ENCODE measurements at regions not wholly inside any gene's neighbourhood (a gene's known extent, or its start where the extent isn't known, plus 50 kb on each side); places are given as distances from the start of the nearest gene placed in this dataset.
A peak's percentile ranks its signal among the peaks of the same experiment; 100 is the strongest.
"Not testable (repeated sequence)": the region's sequence is repeated elsewhere in the genome, so short reads cannot be mapped to it uniquely, and the experiment has no call there.

DNA sequence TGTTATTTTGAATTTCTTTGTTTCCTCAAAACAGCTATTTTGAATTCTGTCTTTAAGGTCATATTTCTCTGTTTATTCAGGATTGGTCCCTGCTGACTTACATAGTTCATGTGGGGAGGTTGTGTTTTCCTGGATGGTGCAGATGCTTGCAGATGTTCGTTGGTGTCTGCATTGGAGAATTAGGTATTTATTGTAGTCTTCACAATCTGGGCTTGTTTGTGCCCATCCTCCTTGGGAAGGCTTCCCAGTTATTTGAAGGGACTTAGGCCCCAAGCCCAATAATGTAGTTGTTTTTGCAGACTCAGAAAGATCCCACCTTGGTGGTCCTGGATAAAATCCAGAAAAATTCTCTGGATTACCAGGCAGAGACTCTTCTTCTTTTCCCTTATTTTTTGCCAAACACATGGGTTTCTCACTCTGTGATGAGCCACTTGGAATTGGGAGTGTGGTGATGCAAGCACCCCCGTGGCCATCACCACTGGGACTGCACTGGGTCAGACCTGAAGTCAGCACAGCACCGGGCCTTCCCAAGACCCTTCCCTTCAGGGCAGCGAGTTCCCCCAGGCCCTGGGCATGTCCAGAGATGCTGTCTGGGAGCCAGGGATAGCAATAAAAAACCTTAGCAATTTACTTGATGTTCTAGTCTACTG lies 81.6 kb upstream of the EZR start:
- H3K4me1 ChIP-seq (ENCODE audit: insufficient read depth, low read length), result no peaks in the 10 kb centered on the region
- H3K36me3 ChIP-seq (ENCODE audit: insufficient read depth, low read length), result no peaks in the 10 kb centered on the region

DNA sequence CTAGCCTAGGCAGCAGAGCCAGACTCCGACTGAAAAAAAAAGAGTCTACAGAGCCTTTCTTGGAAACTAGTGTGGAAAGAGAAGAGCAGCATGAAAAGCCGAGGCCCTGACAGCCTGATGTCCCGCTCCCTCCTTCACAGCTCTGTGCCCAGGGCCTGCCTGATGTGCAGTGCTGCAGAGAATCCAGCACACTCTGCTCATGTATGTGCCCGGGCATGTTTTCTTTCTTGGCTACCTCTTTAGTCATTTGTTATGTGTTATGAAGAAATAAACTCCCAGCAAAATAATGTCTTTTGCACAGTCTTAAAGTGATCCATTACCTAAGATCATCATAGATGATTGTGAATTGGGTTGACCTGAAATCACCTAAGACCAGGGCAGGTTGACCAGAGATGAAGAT lies 78.1 kb upstream of the EZR start:
- no peaks in the 10 kb centered on the region for H3K36me3 ChIP-seq (ENCODE audit: insufficient read depth, low read length)
- H3K9ac ChIP-seq (ENCODE audit: low read depth, low read length), result no peak overlapping the region
- peaks cover 12% of the 10 kb centered on the region for H3K4me1 ChIP-seq (ENCODE audit: insufficient read depth, low read length)
- H3K9me3 ChIP-seq (ENCODE audit: control insufficient read depth, insufficient read depth, low read length), result no peaks in the 10 kb centered on the region

More for the DNA sequence above, 81.6 kb upstream of the EZR start:
- Histone ChIP-seq H3K9me3 (ENCODE audit: control insufficient read depth, insufficient read depth, low read length) (peaks cover 9% of the 10 kb centered on the region), H3K9ac (ENCODE audit: low read depth, low read length) (no peak overlapping the region)

DNA sequence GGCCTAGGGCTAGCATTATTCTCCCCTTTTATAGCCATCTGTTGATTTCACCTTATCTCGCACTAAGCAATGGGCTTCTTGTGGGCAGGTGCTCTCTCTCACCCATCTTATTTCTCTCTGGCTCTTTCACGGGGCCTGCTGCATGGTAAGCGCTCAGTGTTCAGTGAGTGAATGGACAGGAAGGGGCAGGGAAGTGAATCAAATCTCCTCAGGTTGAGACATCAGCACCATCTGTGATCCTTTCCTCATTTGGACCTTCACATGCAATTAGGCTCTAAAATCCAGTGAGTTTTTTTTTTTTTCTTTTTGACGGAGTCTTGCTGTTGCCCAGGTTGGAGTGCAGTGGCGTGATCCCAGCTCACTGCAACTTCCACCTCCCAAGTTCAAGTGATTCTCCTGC lies 76.5 kb upstream of the EZR start:
- no peaks in the 10 kb centered on the region for H3K36me3 ChIP-seq (ENCODE audit: insufficient read depth, low read length)
- no peaks in the 10 kb centered on the region for H3K9me3 ChIP-seq (ENCODE audit: control insufficient read depth, insufficient read depth, low read length)
- H3K9ac ChIP-seq (ENCODE audit: low read depth, low read length), result no peak overlapping the region

GRCh38 chr6:158894193-158894592 lies 75.0 kb upstream of the EZR start:
- Histone ChIP-seq H3K4me1 (ENCODE audit: insufficient read depth, low read length) (peaks cover 12% of the 10 kb centered on the region), H3K9ac (ENCODE audit: low read depth, low read length) (no peak overlapping the region), H3K36me3 (ENCODE audit: insufficient read depth, low read length) (no peaks in the 10 kb centered on the region), H3K9me3 (ENCODE audit: control insufficient read depth, insufficient read depth, low read length) (no peaks in the 10 kb centered on the region)

More for the DNA sequence above, 76.5 kb upstream of the EZR start:
- H3K4me1 ChIP-seq (ENCODE audit: insufficient read depth, low read length), result peaks cover 12% of the 10 kb centered on the region

DNA sequence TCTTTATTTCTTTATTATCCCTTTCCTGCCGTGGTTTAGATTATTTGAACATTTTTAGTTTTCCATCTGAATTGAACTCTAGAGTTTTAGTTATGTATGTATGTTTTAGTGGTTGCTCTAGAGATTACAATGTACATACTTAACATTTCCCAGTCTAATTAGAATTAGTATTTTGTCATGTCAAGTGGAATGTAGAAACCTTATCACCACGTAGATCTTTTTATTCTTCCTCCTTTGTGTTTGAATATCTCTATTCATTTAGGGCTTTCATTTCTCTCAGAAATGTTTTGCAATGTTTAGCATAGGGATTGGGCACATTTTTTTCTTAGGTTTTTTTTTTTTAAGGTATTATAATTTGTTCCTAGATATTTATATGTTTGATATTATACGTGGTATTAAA lies 73.1 kb upstream of the EZR start:
- Histone ChIP-seq H3K4me1 (ENCODE audit: insufficient read depth, low read length) (peaks cover 12% of the 10 kb centered on the region), H3K36me3 (ENCODE audit: insufficient read depth, low read length) (no peaks in the 10 kb centered on the region), H3K9ac (ENCODE audit: low read depth, low read length) (no peak overlapping the region), H3K9me3 (ENCODE audit: control insufficient read depth, insufficient read depth, low read length) (no peaks in the 10 kb centered on the region)

DNA sequence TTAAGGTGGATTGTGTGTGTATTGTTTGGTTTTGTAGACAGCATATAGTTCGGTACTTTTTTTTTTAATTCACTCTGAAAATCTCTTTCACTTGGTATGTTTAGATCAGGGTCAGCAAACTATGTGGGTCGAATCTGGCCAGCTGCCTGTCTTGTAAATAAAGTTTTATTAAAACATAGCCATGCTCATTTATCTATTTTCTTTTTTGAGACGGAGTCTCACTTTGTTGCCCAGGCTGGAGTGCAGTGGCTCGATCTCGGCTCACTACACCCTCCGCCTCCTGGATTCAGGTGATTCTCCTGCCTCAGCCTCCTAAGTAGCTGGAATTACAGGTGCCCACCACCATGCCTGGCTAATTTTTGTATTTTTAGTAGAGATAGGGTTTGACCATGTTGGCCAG lies 72.4 kb upstream of the EZR start:
- H3K9ac ChIP-seq (ENCODE audit: low read depth, low read length); H3K36me3 ChIP-seq (ENCODE audit: insufficient read depth, low read length); H3K9me3 ChIP-seq (ENCODE audit: control insufficient read depth, insufficient read depth, low read length): not testable (repeated sequence)
- peaks cover 12% of the 10 kb centered on the region for H3K4me1 ChIP-seq (ENCODE audit: insufficient read depth, low read length)

GRCh38 chr6:158888171-158888570 lies 69.0 kb upstream of the EZR start:
- not testable (repeated sequence) for H3K4me1 ChIP-seq (ENCODE audit: insufficient read depth, low read length); H3K36me3 ChIP-seq (ENCODE audit: insufficient read depth, low read length); H3K9me3 ChIP-seq (ENCODE audit: control insufficient read depth, insufficient read depth, low read length); H3K9ac ChIP-seq (ENCODE audit: low read depth, low read length)

DNA sequence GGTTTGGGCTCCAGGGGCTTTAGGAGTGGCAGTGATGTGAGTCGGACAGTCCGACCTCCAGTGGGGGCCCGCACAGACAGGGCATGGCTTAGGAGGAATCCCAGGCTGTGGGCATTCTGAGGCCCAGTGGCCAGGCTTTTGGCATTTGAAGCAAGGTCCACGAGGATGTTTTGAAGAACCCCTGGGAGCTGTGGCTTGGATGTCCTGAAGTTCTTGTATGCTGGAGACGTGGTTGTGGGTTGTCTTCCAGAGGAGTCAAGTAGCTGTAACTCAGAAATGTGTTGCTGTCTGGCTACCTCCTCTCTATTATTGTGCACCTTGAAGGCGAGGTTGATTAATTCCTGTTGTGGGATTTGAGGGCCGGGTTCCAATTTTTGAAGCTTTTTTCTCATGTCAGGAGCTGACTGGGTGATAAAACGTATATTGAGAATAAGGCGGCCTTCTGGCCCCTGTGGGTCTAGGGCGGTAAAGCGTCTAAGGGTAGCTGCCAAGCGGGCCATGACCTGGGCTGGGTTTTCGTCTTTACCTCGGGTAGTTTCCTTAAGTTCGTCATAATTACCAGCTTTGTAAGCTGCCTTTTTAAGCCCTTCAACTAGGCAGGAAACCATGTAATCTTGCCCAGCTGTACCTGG lies 67.3 kb upstream of the EZR start:
- H3K36me3 ChIP-seq (ENCODE audit: insufficient read depth, low read length); H3K9me3 ChIP-seq (ENCODE audit: control insufficient read depth, insufficient read depth, low read length); H3K9ac ChIP-seq (ENCODE audit: low read depth, low read length); H3K4me1 ChIP-seq (ENCODE audit: insufficient read depth, low read length): not testable (repeated sequence)

DNA sequence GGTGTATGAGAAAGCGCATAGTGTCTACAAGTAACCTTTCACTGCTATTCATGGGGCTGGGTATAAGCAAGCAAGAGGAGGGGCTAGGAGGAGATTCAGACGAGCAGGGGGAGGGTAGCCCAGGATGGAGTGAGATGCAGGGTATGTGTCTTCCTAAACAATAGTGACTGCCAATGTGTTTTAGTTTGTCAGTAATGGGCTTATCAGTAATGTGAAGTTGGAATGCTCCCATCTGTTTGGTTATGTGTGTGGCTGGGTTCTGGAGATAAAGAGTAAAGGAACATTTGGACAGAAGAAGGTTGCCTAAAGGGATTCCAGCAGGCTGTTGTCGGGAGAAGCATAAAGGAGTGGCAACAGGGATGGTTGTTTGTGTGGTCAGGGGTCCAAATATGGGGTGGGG lies 62.7 kb upstream of the EZR start:
- H3K9me3 ChIP-seq (ENCODE audit: control insufficient read depth, insufficient read depth, low read length); H3K9ac ChIP-seq (ENCODE audit: low read depth, low read length); H3K36me3 ChIP-seq (ENCODE audit: insufficient read depth, low read length): not testable (repeated sequence)
- H3K4me1 ChIP-seq (ENCODE audit: insufficient read depth, low read length), result peaks cover 11% of the 10 kb centered on the region; the same call in 1 of the 2 replicates

DNA sequence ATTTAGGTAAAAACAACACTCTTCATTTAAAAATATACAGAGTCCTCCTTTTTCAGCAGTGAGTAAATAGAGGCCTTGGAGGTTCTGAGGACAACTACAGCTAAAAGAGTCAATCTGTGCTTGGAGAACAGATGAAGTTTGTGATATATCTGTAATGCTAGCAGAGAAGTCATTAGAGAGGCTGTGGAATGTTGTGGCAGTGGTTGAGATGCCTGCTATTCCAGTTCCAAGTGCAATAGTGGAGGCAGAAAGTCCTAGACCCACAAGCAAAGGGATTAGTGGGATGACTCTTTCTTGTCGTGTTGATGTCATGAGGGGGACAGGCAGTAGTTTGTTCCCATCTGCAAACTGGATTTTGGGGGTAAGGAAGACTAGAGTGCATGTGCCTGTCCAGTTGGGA lies 62.1 kb upstream of the EZR start:
- not testable (repeated sequence) for H3K9me3 ChIP-seq (ENCODE audit: control insufficient read depth, insufficient read depth, low read length); H3K9ac ChIP-seq (ENCODE audit: low read depth, low read length); H3K36me3 ChIP-seq (ENCODE audit: insufficient read depth, low read length)
- peaks cover 11% of the 10 kb centered on the region; the same call in 1 of the 2 replicates for H3K4me1 ChIP-seq (ENCODE audit: insufficient read depth, low read length)

GRCh38 chr6:158879180-158879579 lies 60.0 kb upstream of the EZR start:
- Histone ChIP-seq H3K36me3 (ENCODE audit: insufficient read depth, low read length) (no peaks in the 10 kb centered on the region), H3K9ac (ENCODE audit: low read depth, low read length) (no peak overlapping the region), H3K9me3 (ENCODE audit: control insufficient read depth, insufficient read depth, low read length) (peaks cover 5% of the 10 kb centered on the region), H3K4me1 (ENCODE audit: insufficient read depth, low read length) (peaks cover 11% of the 10 kb centered on the region; the same call in 1 of the 2 replicates)

DNA sequence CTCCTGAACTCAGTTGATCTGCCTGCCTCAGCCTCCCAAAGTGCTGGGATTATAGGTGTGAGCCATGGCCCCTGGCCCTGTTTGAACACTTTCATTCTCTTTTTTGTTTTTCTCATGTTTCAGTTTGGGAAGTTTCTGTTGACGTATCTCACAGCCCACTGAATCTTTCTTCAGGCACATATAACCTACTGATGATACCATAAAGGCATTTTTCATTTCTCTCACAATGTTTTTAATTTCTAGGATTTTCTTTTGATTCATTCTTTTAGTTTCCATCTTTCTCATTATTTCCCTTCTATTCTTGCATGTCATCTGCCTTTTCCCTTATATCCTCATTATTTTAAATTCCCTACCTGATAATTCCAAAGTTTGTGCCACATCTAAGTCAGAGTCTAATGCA lies 58.5 kb upstream of the EZR start:
- Histone ChIP-seq H3K36me3 (ENCODE audit: insufficient read depth, low read length) (no peaks in the 10 kb centered on the region), H3K9me3 (ENCODE audit: control insufficient read depth, insufficient read depth, low read length) (peaks cover 5% of the 10 kb centered on the region), H3K9ac (ENCODE audit: low read depth, low read length) (no peak overlapping the region), H3K4me1 (ENCODE audit: insufficient read depth, low read length) (peaks cover 11% of the 10 kb centered on the region; the same call in 1 of the 2 replicates)

GRCh38 chr6:158876886-158877285 lies 57.7 kb upstream of the EZR start:
- Histone ChIP-seq H3K9ac (ENCODE audit: low read depth, low read length) (no peak overlapping the region), H3K36me3 (ENCODE audit: insufficient read depth, low read length) (no peaks in the 10 kb centered on the region), H3K4me1 (ENCODE audit: insufficient read depth, low read length) (peaks cover 10% of the 10 kb centered on the region; the same call in 1 of the 2 replicates), H3K9me3 (ENCODE audit: control insufficient read depth, insufficient read depth, low read length) (peaks cover 5% of the 10 kb centered on the region)

DNA sequence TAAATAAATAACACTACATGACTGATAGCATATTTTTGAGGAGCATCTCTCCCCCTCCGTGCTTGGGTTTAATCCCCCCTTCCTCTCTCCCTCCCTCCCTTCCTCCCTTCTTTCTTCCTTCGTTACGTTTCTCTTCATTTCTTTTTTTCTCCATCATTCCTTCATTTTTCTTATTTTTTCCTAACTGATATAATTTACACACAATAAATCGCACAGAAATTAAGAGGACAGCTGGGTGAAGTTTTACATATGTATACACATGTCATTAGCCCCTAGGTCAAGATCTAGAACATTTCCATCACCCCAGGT lies 51.4 kb upstream of the EZR start:
- Histone ChIP-seq H3K9me3 (ENCODE audit: control insufficient read depth, insufficient read depth, low read length) (no peaks in the 10 kb centered on the region), H3K36me3 (ENCODE audit: insufficient read depth, low read length) (no peaks in the 10 kb centered on the region), H3K4me1 (ENCODE audit: insufficient read depth, low read length) (peaks cover 10% of the 10 kb centered on the region), H3K9ac (ENCODE audit: low read depth, low read length) (no peak overlapping the region)

GRCh38 chr6:158869826-158870648 lies 50.9 kb upstream of the EZR start:
- H3K4me1 ChIP-seq (ENCODE audit: insufficient read depth, low read length), result peaks cover 16% of the 10 kb centered on the region
- no peaks in the 10 kb centered on the region for H3K9me3 ChIP-seq (ENCODE audit: control insufficient read depth, insufficient read depth, low read length)
- peak overlapping the region; percentile 64 for H3K9ac ChIP-seq (ENCODE audit: low read depth, low read length)
- no peaks in the 10 kb centered on the region for H3K36me3 ChIP-seq (ENCODE audit: insufficient read depth, low read length)

Data from ES-I3 (cell line).